Upper lobe of left lung (tissue), 6 donors: ENCODE measurements at regions not wholly inside any gene's neighbourhood (a gene's known extent, or its start where the extent isn't known, plus 50 kb on each side); places are given as distances from the start of the nearest gene placed in this dataset.

Experiments
- ATAC-seq, 2 donors: fragments of 200-7000 bp; cut with Tn5 transposase; one replicate each; pipeline ENCODE4 v1.9.1; 2022; ENCODE audit warnings: mild to moderate bottlenecking in 2 of 2, moderate library complexity in 2 of 2; ENCODE audit not compliant: low FRiP score in 2 of 2
- DNase-seq, 2 donors: peaks; one replicate each; pipeline ENCODE4 v3.0.0-alpha.2; 2019 to 2020
- H3K27ac ChIP-seq, 4 donors: fragments of 200-600 bp; sonication (generic); one replicate each; pipeline ENCODE4 v1.5.1; 2016 to 2019
- H3K27me3 ChIP-seq, 4 donors: fragments of 200-600 bp; sonication (generic); one replicate each; pipeline ENCODE4 v1.5.1; 2017 to 2019
- H3K36me3 ChIP-seq, 4 donors: fragments of 200-600 bp; sonication (generic); one replicate each; pipeline ENCODE4 v1.5.1; 2016 to 2019
- H3K4me1 ChIP-seq, 4 donors: fragments of 200-600 bp; sonication (generic); one replicate each; pipeline ENCODE4 v1.5.1; 2018 to 2019
- H3K4me3 ChIP-seq, 4 donors: fragments of 200-600 bp; sonication (generic); one replicate each; pipeline ENCODE4 v1.5.1; 2017 to 2019; ENCODE audit warnings: mild to moderate bottlenecking in 2 of 4, moderate library complexity in 1 of 4
- H3K9me3 ChIP-seq, 4 donors: fragments of 200-600 bp; sonication (generic); one replicate each; pipeline ENCODE4 v1.5.1; 2018 to 2019
- EP300 ChIP-seq, 4 donors: sonication (generic); formaldehyde crosslinking; IDR thresholded peaks; one replicate each; pipeline ENCODE4 v1.5.1; 2017; ENCODE audit warnings: antibody characterized with exemption in 4 of 4, control low read depth in 2 of 4
- POLR2A ChIP-seq, 4 donors: fragments of 450-650 bp; IDR thresholded peaks; one replicate each; pipeline ENCODE4 v1.5.1; 2016 to 2017; ENCODE audit warnings: antibody characterized with exemption in 4 of 4, mild to moderate bottlenecking in 2 of 4
- POLR2AphosphoS5 ChIP-seq, 2 donors: sonication (generic); formaldehyde crosslinking; IDR thresholded peaks; one replicate each; pipeline ENCODE4 v1.5.1; 2017; ENCODE audit warnings: antibody characterized with exemption in 2 of 2
- whole genome bisulfite sequencing, 2 donors: methylation state at CpG; one replicate each; pipeline ENCODE4 v1.1.5; 2017 to 2018; 5-methylcytosine and 5-hydroxymethylcytosine counted together
- TF ChIP-seq, protein P1 (sequence below), 6 experiments: fragments of 450-650 bp in 4 of 6; fragments of 200-600 bp in 2 of 6; sonication (generic) in 2 of 6; IDR thresholded peaks; one replicate each; pipeline ENCODE4 v1.5.1; 2016 to 2019; ENCODE audit warnings: antibody characterized with exemption in 6 of 6
- donor health status: DM: no; HTN: no; CAD: no; lungs with moderate emphysema.
- donor health status: DM: no; HTN: yes; CAD: no; lungs with severe emphysema.

DNA sequence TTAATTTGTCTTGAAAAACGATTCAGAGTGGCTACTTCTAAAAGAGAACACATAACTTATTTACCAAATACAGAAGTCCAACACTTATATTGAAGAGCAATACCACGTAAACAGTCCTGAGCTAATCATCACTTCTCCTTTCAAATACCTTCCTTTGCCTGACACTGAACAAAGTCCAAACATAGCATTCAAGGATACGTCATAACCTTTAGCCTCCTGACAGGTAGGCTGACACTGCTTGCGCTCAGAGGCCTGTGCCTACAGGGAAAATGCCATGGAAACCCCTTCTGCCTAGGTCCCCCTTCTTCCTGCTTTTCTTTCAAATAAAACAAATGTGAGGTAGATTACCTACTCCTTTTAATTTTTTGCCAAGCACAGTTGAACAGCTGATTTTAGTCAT lies 510.0 kb downstream of the INSC start:
- no peak overlapping the region for H3K27ac ChIP-seq

DNA sequence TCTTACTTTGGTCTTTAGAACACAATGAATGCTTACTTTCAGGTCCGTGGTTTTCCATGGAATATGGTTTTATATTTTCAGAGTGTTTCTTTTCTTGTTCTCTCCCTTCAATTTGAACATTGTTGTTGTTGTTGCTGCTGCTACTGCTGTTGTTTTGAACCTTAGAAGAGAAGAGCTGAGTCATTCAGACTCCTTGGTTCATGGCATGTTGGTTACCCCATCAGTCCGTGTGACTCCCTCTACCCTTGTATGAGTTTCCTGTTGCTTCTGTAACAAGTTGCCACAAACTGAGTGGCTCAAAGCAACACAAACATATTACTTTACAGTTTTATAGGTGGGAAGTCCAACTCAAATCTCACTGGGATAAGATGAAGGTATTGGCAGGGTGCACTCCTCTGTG lies 511.0 kb downstream of the INSC start:
- no peaks in the 10 kb centered on the region for H3K4me1 ChIP-seq
- no peaks in the 10 kb centered on the region for H3K9me3 ChIP-seq
- DNase-seq (no peak), ATAC-seq (no peak)
- H3K27me3 ChIP-seq: no peaks in the 10 kb centered on the region
- WGBS, 2 donors: 78 to 84% methylated on average over 2 of the region's 2 CpGs
- H3K27ac ChIP-seq: peak overlapping the region in 2 of 4 donors; percentile 12 to 65
- H3K36me3 ChIP-seq: no peaks in the 10 kb centered on the region
- no peak overlapping the region for H3K4me3 ChIP-seq
- TF ChIP-seq, protein P1, sequence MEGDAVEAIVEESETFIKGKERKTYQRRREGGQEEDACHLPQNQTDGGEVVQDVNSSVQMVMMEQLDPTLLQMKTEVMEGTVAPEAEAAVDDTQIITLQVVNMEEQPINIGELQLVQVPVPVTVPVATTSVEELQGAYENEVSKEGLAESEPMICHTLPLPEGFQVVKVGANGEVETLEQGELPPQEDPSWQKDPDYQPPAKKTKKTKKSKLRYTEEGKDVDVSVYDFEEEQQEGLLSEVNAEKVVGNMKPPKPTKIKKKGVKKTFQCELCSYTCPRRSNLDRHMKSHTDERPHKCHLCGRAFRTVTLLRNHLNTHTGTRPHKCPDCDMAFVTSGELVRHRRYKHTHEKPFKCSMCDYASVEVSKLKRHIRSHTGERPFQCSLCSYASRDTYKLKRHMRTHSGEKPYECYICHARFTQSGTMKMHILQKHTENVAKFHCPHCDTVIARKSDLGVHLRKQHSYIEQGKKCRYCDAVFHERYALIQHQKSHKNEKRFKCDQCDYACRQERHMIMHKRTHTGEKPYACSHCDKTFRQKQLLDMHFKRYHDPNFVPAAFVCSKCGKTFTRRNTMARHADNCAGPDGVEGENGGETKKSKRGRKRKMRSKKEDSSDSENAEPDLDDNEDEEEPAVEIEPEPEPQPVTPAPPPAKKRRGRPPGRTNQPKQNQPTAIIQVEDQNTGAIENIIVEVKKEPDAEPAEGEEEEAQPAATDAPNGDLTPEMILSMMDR (IDR thresholded peaks at IDR 0.05): no peak
- TF ChIP-seq EP300 (IDR thresholded peaks at IDR 0.05) (no peak), POLR2A (IDR thresholded peaks at IDR 0.05) (no peak)

More for the DNA sequence above, 510.0 kb downstream of the INSC start:
- H3K9me3 ChIP-seq: no peaks in the 10 kb centered on the region
- WGBS, 2 donors: 75 to 77% methylated on average over 4 of the region's 4 CpGs
- no peak for ATAC-seq
- no peak overlapping the region for H3K4me3 ChIP-seq
- H3K4me1 ChIP-seq: no peaks in the 10 kb centered on the region
- TF ChIP-seq EP300 (IDR thresholded peaks at IDR 0.05) (no peak), POLR2A (IDR thresholded peaks at IDR 0.05) (no peak), POLR2AphosphoS5 (IDR thresholded peaks at IDR 0.05) (no peak)
- TF ChIP-seq, protein P1 (IDR thresholded peaks at IDR 0.05): no peak
- H3K27me3 ChIP-seq: no peaks in the 10 kb centered on the region
- DNase-seq: no peak
- H3K36me3 ChIP-seq: no peaks in the 10 kb centered on the region

DNA sequence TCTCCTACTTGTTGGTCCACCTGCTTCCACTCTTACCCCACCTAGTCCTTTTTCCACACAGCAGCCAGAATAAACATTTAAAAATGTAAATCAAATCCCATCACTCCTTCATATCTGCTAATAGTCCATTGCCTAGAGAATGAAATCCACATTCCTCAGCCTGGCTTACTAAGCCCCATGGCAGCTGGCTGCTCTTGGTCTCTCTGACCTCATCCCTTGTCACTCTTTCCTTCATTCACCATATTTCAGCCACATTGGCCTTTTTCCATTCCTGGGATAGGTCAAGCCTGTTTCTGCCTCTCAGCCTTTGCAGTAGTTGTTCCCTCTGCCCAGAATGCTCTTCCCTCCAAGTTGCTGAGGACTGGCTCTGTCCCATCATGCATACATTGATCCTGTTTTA lies 512.8 kb downstream of the INSC start:
- Histone ChIP-seq H3K27me3 (no peaks in the 10 kb centered on the region), H3K4me1 (no peaks in the 10 kb centered on the region), H3K36me3 (no peaks in the 10 kb centered on the region), H3K27ac (no peak overlapping the region), H3K4me3 (no peak overlapping the region), H3K9me3 (no peaks in the 10 kb centered on the region)
- no peak for ATAC-seq
- no peak for DNase-seq
- TF ChIP-seq POLR2A (IDR thresholded peaks at IDR 0.05) (no peak), POLR2AphosphoS5 (IDR thresholded peaks at IDR 0.05) (no peak), EP300 (IDR thresholded peaks at IDR 0.05) (no peak)
- TF ChIP-seq, protein P1 (IDR thresholded peaks at IDR 0.05): no peak

DNA sequence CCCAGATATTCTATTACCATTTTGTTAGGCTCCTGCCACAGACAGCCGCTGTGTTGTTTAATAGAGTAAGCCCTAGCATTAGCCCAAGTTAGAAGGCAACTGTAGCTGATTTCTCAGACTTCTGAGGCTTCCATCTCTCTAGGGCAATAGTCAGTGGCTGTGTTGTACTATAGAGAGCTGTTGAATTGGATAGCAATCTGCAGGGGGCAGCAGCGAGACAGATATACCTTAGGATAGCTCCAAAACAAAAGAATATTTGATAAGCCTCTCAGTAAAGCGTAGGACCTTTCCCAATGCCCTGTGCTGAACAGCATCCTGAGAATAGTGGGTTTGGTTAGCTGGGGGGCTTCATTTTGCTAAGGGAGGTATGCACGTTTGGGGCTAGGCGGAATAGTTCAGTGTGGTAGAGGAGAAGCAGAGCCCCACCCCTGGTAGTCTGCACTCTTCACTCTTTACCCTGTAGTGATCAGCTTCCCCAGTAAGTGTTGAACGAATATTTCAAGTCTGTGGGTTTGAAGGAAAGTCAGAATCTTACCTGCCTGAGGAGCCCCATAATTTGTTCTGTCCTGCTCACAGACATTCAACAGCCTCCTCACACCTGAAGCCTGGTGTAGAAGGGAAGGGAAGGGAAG lies 515.1 kb downstream of the INSC start:
- DNase-seq: peak in 1 of 2 donors; percentile 49
- H3K36me3 ChIP-seq: no peaks in the 10 kb centered on the region
- 53 to 58% methylated on average over 6 of the region's 6 CpGs for WGBS, 2 donors

More for the DNA sequence above, 515.1 kb downstream of the INSC start:
- peak in 1 of 2 donors; percentile 53 for ATAC-seq
- no peaks in the 10 kb centered on the region for H3K4me1 ChIP-seq
- H3K9me3 ChIP-seq: no peaks in the 10 kb centered on the region
- H3K4me3 ChIP-seq: no peak overlapping the region
- H3K27ac ChIP-seq: no peak overlapping the region
- TF ChIP-seq, protein P1 (IDR thresholded peaks at IDR 0.05): peak in 1 of 6 experiments; percentile 18
- TF ChIP-seq EP300 (IDR thresholded peaks at IDR 0.05) (no peak), POLR2A (IDR thresholded peaks at IDR 0.05) (no peak)
- no peaks in the 10 kb centered on the region for H3K27me3 ChIP-seq
